ENCODE measurements at regions not wholly inside any gene's neighbourhood (a gene's known extent, or its start where the extent isn't known, plus 50 kb on each side); places are given as distances from the start of the nearest gene placed in this dataset.

DNA sequence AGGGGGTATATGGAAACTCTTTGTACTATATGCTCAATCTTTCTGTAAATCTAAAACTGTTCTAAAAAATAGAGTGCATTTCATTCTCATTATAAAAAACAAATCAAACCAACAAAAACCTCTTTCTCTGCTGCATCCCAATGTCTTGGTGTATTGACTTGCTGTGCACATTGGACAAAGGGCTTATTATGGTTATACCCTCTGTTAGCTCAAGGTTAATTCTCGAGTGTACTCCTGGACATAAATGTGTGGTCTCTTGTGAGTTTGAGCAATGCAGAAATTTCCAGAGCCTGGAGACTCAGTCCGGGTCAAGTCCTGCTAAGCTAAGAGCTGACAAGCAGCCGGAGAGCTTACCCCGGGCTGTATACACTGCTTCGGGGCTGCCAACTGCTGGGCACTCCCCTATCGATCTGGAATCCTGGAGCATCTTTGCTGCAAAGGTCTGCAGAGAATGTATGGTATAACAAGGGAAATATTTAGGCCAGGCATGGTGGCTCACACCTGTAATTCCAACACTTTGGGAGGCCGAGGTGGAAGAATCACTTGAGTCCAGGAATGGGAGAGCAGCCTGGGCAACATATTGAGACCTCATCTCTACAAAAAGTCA, 66.2 kb upstream of the BRD7 start:
- Mint-ChIP-seq H3K9me3 (peaks cover 15% of the 10 kb centered on the region), H3K36me3 (ENCODE audit: low read depth) (no peaks in the 10 kb centered on the region), H3K4me3 (no peak overlapping the region), H3K4me1 (ENCODE audit: low read depth) (no peaks in the 10 kb centered on the region), H3K27me3 (peaks cover 11% of the 10 kb centered on the region), H3K27ac (no peak overlapping the region)
- intact Hi-C loops (cut with micrococcal nuclease): no loop called here

DNA sequence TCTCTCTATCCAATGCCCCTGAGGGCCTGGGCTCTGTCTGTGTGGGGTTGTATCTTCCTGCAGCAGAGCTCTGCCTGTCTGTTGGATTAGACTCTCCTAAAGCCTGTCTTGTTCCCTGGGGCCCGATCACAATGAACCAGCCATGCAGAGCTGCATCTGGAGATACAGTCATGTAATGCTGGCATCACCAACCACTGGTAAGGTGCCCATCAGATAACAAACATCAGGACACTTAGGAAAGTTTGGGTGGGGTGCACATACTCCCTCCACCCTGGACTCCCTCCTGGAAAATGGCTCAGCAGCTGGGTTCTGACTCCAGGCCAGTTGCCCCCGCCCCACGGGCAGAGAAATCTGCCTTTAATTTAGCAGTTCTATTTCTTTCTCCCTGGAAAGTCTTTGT, 61.3 kb upstream of the BRD7 start:
- no peaks in the 10 kb centered on the region for H3K4me1 Mint-ChIP-seq (ENCODE audit: low read depth)
- no peaks in the 10 kb centered on the region for H3K36me3 Mint-ChIP-seq (ENCODE audit: low read depth)
- peaks cover 13% of the 10 kb centered on the region for H3K27me3 Mint-ChIP-seq
- intact Hi-C loops (cut with micrococcal nuclease): no loop called here
- no peak overlapping the region for H3K27ac Mint-ChIP-seq
- H3K4me3 Mint-ChIP-seq: no peak overlapping the region
- H3K9me3 Mint-ChIP-seq: no peaks in the 10 kb centered on the region

DNA sequence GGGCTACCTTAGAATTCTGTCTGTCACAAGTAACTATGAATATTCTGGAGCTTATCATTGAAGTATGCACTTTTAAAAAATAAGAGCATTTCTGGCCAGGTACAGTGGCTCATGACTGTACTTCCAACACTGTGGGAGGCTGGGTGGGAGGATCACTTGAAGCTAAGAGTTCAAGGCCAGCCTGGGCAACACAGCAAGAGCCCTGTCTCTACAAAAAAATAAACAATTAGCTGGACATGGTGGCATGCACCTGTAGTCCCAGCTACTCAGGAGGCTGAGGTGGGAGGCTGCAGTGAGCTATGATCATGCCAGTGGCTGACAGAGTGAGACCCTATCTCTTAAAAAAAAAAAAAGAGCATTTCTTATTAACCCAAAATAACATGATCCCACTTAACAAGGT, 60.0 kb upstream of the BRD7 start:
- Mint-ChIP-seq H3K4me1 (ENCODE audit: low read depth) (no peaks in the 10 kb centered on the region), H3K27ac (no peak overlapping the region), H3K27me3 (peaks cover 8% of the 10 kb centered on the region), H3K9me3 (no peaks in the 10 kb centered on the region), H3K4me3 (no peak overlapping the region), H3K36me3 (ENCODE audit: low read depth) (no peaks in the 10 kb centered on the region)
- intact Hi-C loops (cut with micrococcal nuclease): no loop called here

DNA sequence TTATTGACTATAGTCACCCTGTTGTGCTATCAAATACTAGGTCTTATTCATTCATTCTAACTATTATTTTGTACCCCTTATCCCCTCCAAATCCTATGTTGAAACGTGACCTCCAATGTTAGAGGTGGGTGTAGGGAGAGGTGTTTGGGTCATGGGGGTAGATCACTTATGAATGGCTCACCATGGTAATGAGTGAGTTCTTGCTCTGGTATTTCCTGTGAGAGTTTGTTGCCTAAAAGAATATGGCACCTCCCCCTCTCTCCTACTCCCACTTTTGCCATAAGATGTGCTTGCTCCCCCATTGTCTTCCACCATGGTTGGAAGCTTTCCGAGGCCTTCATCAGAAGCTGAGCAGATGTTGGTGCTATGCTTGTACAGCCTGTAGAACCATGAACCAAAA, 59.3 kb upstream of the BRD7 start:
- Mint-ChIP-seq H3K27ac (no peak overlapping the region), H3K36me3 (ENCODE audit: low read depth) (no peaks in the 10 kb centered on the region), H3K4me1 (ENCODE audit: low read depth) (no peaks in the 10 kb centered on the region), H3K4me3 (no peak overlapping the region), H3K9me3 (no peaks in the 10 kb centered on the region), H3K27me3 (peaks cover 4% of the 10 kb centered on the region)
- intact Hi-C loops (cut with micrococcal nuclease): no loop called here

DNA sequence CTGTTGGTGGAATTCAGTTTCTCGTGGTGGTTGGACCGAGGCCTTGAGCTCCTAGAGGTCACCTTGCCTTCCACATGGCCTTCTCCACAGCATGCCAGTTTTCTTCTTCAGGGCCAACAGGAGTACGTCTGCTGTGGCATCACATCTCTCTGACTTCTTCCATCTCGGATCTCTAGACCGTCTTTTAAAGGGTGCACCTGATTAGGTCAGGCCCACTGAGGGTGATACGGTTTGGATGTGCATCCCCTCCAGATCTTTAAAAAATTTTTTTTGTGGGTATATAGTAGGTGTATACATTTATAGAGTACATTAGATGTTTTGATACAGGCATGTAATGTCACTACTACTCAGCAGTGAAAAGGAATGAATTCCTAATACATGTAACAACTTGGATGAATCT, 58.3 kb upstream of the BRD7 start:
- Mint-ChIP-seq H3K4me1 (ENCODE audit: low read depth) (no peaks in the 10 kb centered on the region), H3K27me3 (peaks cover 3% of the 10 kb centered on the region), H3K4me3 (no peak overlapping the region), H3K27ac (no peak overlapping the region), H3K9me3 (no peaks in the 10 kb centered on the region), H3K36me3 (ENCODE audit: low read depth) (no peaks in the 10 kb centered on the region)
- intact Hi-C loops (cut with micrococcal nuclease): no loop called here

DNA sequence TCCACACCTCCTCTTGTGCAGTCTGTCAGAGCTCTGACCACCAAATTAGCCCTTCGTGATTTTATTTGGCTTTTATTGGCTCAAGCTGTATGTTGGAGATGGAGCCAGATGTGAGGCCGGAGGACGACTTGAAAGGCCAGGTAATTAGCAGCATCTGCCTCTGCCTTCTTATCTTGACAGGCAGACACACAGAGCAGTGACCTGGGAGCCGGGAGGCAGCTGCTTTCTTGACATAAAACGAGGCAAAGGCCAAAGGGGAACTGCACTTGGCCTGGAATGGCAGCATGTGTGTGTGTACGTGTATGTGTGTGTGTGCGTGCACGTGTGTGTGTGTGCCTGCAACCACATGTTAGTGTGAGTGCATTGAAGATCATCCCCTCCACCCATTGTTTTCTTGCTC, 56.9 kb upstream of the BRD7 start:
- H3K27ac Mint-ChIP-seq: no peak overlapping the region
- no peaks in the 10 kb centered on the region for H3K4me1 Mint-ChIP-seq (ENCODE audit: low read depth)
- H3K36me3 Mint-ChIP-seq (ENCODE audit: low read depth): no peaks in the 10 kb centered on the region
- peaks cover 1% of the 10 kb centered on the region for H3K9me3 Mint-ChIP-seq
- no peak overlapping the region for H3K4me3 Mint-ChIP-seq
- H3K27me3 Mint-ChIP-seq: peaks cover 3% of the 10 kb centered on the region
- intact Hi-C loops (cut with micrococcal nuclease): no loop called here

DNA sequence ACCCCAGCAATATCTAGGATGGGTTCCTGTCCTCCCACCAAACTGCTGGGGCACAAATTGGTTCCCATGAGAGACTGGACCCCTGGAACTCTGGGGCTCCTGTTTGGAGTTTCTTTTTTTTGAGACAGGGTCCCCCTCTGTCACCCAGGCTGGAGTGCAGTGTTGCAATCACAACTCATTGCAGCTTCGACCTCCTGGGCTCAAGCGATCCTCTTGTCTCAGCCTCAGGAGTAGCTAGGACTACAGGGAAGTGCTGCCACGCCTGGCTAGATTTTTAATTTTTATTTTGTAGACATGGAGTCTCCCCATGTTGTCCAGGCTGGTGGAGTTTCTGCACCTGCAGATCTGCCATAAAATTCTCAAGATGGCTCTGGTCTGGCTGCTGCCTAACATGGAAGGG, 56.3 kb upstream of the BRD7 start:
- H3K36me3 Mint-ChIP-seq (ENCODE audit: low read depth): no peaks in the 10 kb centered on the region
- peaks cover 7% of the 10 kb centered on the region for H3K9me3 Mint-ChIP-seq
- no peak overlapping the region for H3K4me3 Mint-ChIP-seq
- H3K27ac Mint-ChIP-seq: no peak overlapping the region
- no peaks in the 10 kb centered on the region for H3K4me1 Mint-ChIP-seq (ENCODE audit: low read depth)
- peaks cover 8% of the 10 kb centered on the region for H3K27me3 Mint-ChIP-seq
- intact Hi-C loops (cut with micrococcal nuclease): no loop called here

DNA sequence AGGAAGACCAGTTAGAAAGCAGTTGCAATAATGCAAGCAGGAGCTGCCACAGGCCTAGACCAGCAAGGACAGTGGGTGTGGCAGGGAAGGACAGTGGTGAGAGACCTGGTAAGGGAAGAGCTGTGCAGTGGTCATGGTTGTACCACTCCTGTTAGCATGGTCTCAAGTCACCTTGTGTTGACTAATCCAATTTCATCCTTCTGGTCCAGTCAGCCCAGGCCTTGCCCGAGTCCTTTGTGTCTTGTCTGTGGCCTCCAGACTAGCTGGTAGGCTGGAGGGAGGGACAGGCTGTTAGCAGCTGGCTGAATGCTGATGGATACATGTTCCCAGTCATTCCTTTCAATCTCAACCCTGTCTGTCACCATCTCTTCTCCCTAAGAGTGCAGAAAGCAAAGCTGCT, 54.1 kb upstream of the BRD7 start:
- Mint-ChIP-seq H3K9me3 (peaks cover 29% of the 10 kb centered on the region), H3K27ac (no peak overlapping the region), H3K4me3 (no peak overlapping the region), H3K4me1 (ENCODE audit: low read depth) (no peaks in the 10 kb centered on the region), H3K27me3 (peaks cover 10% of the 10 kb centered on the region), H3K36me3 (ENCODE audit: low read depth) (no peaks in the 10 kb centered on the region)
- intact Hi-C loops (cut with micrococcal nuclease): no loop called here

DNA sequence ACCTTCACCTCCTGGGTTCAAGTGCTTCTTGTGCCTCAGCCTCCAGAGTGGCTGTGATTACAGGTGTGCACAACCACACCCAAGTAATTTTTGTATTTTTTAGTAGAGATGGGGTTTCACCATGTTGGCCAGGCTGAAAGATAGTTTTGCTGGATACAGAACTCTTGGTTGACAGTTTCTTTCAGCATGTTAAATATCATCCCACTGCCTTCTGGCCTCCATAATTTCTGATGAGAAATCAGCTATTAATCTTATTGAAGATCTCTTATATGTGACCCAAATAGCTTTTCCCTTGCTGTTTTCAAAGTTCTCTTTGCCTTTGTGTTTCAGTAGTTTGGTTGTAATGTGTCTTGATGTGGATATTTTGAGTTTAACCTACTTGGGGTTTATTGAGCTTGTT, 50.3 kb upstream of the BRD7 start:
- H3K4me1 Mint-ChIP-seq (ENCODE audit: low read depth): no peaks in the 10 kb centered on the region
- H3K4me3 Mint-ChIP-seq: no peak overlapping the region
- H3K27me3 Mint-ChIP-seq: peaks cover 11% of the 10 kb centered on the region
- no peak overlapping the region for H3K27ac Mint-ChIP-seq
- H3K9me3 Mint-ChIP-seq: peaks cover 52% of the 10 kb centered on the region
- intact Hi-C loops (cut with micrococcal nuclease): no loop called here
- H3K36me3 Mint-ChIP-seq (ENCODE audit: low read depth): no peaks in the 10 kb centered on the region

All from dendritic cell treated with granulocyte-macrophage colony-stimulating factor and Interleukin-4, amounts not matched to agents 40 ng/mL and 50 ng/mL, for 4 days (primary cell).